ENCODE measurements at regions not wholly inside any gene's neighbourhood (a gene's known extent, or its start where the extent isn't known, plus 50 kb on each side); places are given as distances from the start of the nearest gene placed in this dataset.
"Not testable (repeated sequence)": the region's sequence is repeated elsewhere in the genome, so short reads cannot be mapped to it uniquely, and the experiment has no call there.

- DNase-seq (no peak), ATAC-seq (replicated peaks in 1 of 2) (no peak)
- Mint-ChIP-seq H3K4me1 (ENCODE audit: low read depth) (no peaks in the 10 kb centered on the region), H3K9me3 (no peaks in the 10 kb centered on the region), H3K27ac (no peak overlapping the region), H3K36me3 (ENCODE audit: insufficient read depth in 2 of 2) (no peaks in the 10 kb centered on the region), H3K27me3 (ENCODE audit: low read depth) (peaks cover 22% of the 10 kb centered on the region), H3K4me3 (no peak overlapping the region)
Measured at GRCh38 chr5:72637058-72637457, 129.8 kb upstream of the ZNF366 start.

DNA sequence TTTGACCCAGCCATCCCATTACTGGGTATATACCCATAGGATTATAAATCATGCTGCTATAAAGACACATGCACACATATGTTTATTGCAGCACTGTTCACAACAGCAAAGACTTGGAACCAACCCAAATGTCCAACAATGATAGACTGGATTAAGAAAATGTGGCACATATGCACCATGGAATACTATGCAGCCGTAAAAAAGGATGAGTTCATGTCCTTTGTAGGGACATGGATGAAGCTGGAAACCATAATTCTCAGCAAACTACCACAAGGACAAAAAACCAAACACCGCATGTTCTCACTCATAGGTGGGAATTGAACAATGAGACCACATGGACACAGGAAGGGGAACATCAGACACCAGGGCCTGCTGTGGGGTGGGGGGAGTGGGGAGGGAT, 129.4 kb upstream of the ZNF366 start:
- H3K27ac Mint-ChIP-seq; H3K36me3 Mint-ChIP-seq (ENCODE audit: insufficient read depth in 2 of 2); DNase-seq; ATAC-seq (replicated peaks in 1 of 2); H3K4me1 Mint-ChIP-seq (ENCODE audit: low read depth); H3K9me3 Mint-ChIP-seq; H3K4me3 Mint-ChIP-seq: not testable (repeated sequence)
- peaks cover 22% of the 10 kb centered on the region for H3K27me3 Mint-ChIP-seq (ENCODE audit: low read depth)

DNA sequence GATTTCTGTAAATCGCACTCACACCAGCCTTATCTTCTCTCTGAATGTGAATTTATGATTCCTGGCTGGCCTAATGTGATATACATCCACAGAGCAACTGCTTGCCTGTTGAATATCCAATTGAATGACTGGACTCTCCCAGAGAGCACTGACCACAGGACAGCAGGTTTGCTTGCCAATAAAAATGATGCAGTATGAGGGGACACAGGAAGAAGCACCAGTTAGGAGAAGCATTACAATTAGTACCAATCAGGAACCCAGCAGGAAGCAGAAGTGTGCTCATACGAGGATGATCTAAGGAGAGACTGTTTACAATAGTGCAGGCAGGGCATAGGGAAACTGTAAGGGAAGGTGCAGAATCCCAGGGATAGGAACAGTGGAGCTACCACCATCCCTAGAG, 127.2 kb upstream of the ZNF366 start:
- H3K27ac Mint-ChIP-seq = no peak overlapping the region
- H3K9me3 Mint-ChIP-seq = no peaks in the 10 kb centered on the region
- no peak overlapping the region for H3K4me3 Mint-ChIP-seq
- H3K27me3 Mint-ChIP-seq (ENCODE audit: low read depth) = peaks cover 22% of the 10 kb centered on the region
- ATAC-seq (replicated peaks in 1 of 2) (no peak), DNase-seq (no peak)
- no peaks in the 10 kb centered on the region for H3K4me1 Mint-ChIP-seq (ENCODE audit: low read depth)
- H3K36me3 Mint-ChIP-seq (ENCODE audit: insufficient read depth in 2 of 2) = no peaks in the 10 kb centered on the region

DNA sequence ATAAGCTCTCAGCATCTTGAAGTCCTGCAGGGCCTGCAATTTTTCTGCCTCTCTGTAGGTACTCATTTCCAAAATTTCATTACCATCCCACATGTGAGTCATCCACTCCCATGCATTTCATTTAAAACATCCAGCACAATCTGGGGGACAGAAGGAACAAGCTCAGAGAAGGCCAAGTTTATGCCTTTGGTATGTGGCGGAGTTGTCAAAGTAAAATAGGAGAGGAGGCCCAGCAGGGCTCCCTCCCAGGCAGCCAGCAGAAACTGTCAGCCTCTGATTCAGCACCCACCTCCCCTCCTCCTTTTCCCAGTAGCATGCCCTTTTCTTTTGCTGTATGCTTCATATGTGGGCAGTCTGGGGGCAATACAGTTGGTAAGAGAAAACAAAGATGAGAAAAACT, 126.4 kb upstream of the ZNF366 start:
- Mint-ChIP-seq H3K4me1 (ENCODE audit: low read depth) (no peaks in the 10 kb centered on the region), H3K9me3 (no peaks in the 10 kb centered on the region), H3K4me3 (no peak overlapping the region), H3K27ac (no peak overlapping the region), H3K36me3 (ENCODE audit: insufficient read depth in 2 of 2) (no peaks in the 10 kb centered on the region), H3K27me3 (ENCODE audit: low read depth) (peaks cover 22% of the 10 kb centered on the region)
- ATAC-seq (replicated peaks in 1 of 2) = no peak
- DNase-seq = no peak

GRCh38 chr5:72633041-72633445, 125.8 kb upstream of the ZNF366 start:
- no peak for ATAC-seq (replicated peaks in 1 of 2)
- Mint-ChIP-seq H3K4me1 (ENCODE audit: low read depth) (no peaks in the 10 kb centered on the region), H3K9me3 (no peaks in the 10 kb centered on the region), H3K27me3 (ENCODE audit: low read depth) (peaks cover 22% of the 10 kb centered on the region), H3K36me3 (ENCODE audit: insufficient read depth in 2 of 2) (no peaks in the 10 kb centered on the region), H3K27ac (no peak overlapping the region), H3K4me3 (no peak overlapping the region)
- no peak for DNase-seq

DNA sequence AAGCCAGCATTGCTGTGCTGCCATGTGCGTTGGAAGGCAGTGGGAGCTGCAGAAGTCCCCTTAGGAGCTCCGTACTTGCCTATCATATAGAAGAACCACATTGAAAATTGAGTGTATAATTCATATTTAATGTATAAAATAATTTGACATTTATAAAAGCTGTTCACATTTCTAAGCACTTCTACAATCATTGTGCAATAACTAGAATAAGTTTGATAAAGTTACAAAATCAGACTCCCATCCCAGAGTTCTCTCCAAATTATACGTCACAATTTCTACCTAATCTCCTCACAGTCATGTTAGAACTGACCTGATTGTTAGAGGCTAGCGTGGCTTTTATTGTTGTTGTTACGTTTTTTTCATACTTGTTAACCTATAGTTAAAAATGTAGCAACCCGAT, 123.5 kb upstream of the ZNF366 start:
- no peaks in the 10 kb centered on the region for H3K36me3 Mint-ChIP-seq (ENCODE audit: insufficient read depth in 2 of 2)
- ATAC-seq (replicated peaks in 1 of 2) = no peak

GRCh38 chr5:72630081-72630480, 122.9 kb upstream of the ZNF366 start:
- no peaks in the 10 kb centered on the region for H3K4me1 Mint-ChIP-seq (ENCODE audit: low read depth)
- no peak for ATAC-seq (replicated peaks in 1 of 2)
- H3K4me3 Mint-ChIP-seq = no peak overlapping the region
- no peaks in the 10 kb centered on the region for H3K36me3 Mint-ChIP-seq (ENCODE audit: insufficient read depth in 2 of 2)
- no peaks in the 10 kb centered on the region for H3K9me3 Mint-ChIP-seq
- H3K27ac Mint-ChIP-seq = no peak overlapping the region
- peaks cover 24% of the 10 kb centered on the region for H3K27me3 Mint-ChIP-seq (ENCODE audit: low read depth)
- DNase-seq = no peak

More for the DNA sequence above, 123.5 kb upstream of the ZNF366 start:
- H3K27ac Mint-ChIP-seq = no peak overlapping the region
- no peak for DNase-seq
- no peaks in the 10 kb centered on the region for H3K9me3 Mint-ChIP-seq
- H3K27me3 Mint-ChIP-seq (ENCODE audit: low read depth) = peaks cover 22% of the 10 kb centered on the region
- no peak overlapping the region for H3K4me3 Mint-ChIP-seq
- H3K4me1 Mint-ChIP-seq (ENCODE audit: low read depth) = no peaks in the 10 kb centered on the region

- no peaks in the 10 kb centered on the region for H3K4me1 Mint-ChIP-seq (ENCODE audit: low read depth)
- DNase-seq = no peak
- H3K36me3 Mint-ChIP-seq (ENCODE audit: insufficient read depth in 2 of 2) = no peaks in the 10 kb centered on the region
- H3K27me3 Mint-ChIP-seq (ENCODE audit: low read depth) = peaks cover 24% of the 10 kb centered on the region
- no peak for ATAC-seq (replicated peaks in 1 of 2)
- no peak overlapping the region for H3K4me3 Mint-ChIP-seq
- no peak overlapping the region for H3K27ac Mint-ChIP-seq
- H3K9me3 Mint-ChIP-seq = no peaks in the 10 kb centered on the region
Measured at GRCh38 chr5:72628771-72629371, 121.7 kb upstream of the ZNF366 start.

- peaks cover 19% of the 10 kb centered on the region for H3K27me3 Mint-ChIP-seq (ENCODE audit: low read depth)
- no peak overlapping the region for H3K27ac Mint-ChIP-seq
- H3K36me3 Mint-ChIP-seq (ENCODE audit: insufficient read depth in 2 of 2) = no peaks in the 10 kb centered on the region
- no peaks in the 10 kb centered on the region for H3K9me3 Mint-ChIP-seq
- no peak for DNase-seq
- no peak overlapping the region for H3K4me3 Mint-ChIP-seq
- no peak for ATAC-seq (replicated peaks in 1 of 2)
- no peaks in the 10 kb centered on the region for H3K4me1 Mint-ChIP-seq (ENCODE audit: low read depth)
Measured at GRCh38 chr5:72625332-72625731, 118.1 kb upstream of the ZNF366 start.

GRCh38 chr5:72624641-72625236, 117.5 kb upstream of the ZNF366 start:
- no peak overlapping the region for H3K4me3 Mint-ChIP-seq
- no peaks in the 10 kb centered on the region for H3K4me1 Mint-ChIP-seq (ENCODE audit: low read depth)
- no peaks in the 10 kb centered on the region for H3K9me3 Mint-ChIP-seq
- no peaks in the 10 kb centered on the region for H3K36me3 Mint-ChIP-seq (ENCODE audit: insufficient read depth in 2 of 2)
- no peak overlapping the region for H3K27ac Mint-ChIP-seq
- peaks cover 21% of the 10 kb centered on the region for H3K27me3 Mint-ChIP-seq (ENCODE audit: low read depth)
- DNase-seq (no peak), ATAC-seq (replicated peaks in 1 of 2) (no peak)

DNA sequence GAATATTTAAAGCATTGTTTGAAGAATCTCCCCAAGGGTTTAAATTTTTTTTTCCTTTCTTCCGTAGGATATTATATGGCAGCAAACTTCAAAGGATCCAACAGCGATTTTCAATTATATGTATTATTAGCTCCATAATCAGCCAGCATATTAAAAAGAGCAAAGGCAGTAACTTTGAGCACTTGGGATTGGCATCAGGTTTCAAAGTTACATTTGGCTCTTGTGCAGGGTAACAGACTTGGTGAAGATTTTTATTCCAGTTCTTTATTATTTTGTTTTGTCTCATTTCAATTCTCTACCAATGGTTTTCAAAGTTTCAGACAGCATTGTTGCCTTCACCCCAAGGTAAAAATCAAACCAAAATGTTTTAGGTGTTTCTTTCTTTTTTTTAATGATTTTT, 116.7 kb upstream of the ZNF366 start:
- DNase-seq (no peak), ATAC-seq (replicated peaks in 1 of 2) (no peak)
- Mint-ChIP-seq H3K4me3 (no peak overlapping the region), H3K27me3 (ENCODE audit: low read depth) (peaks cover 27% of the 10 kb centered on the region), H3K27ac (no peak overlapping the region), H3K4me1 (ENCODE audit: low read depth) (no peaks in the 10 kb centered on the region), H3K9me3 (no peaks in the 10 kb centered on the region), H3K36me3 (ENCODE audit: insufficient read depth in 2 of 2) (no peaks in the 10 kb centered on the region)

- DNase-seq (no peak), ATAC-seq (replicated peaks in 1 of 2) (no peak)
- Mint-ChIP-seq H3K27ac (no peak overlapping the region), H3K4me1 (ENCODE audit: low read depth) (no peaks in the 10 kb centered on the region), H3K27me3 (ENCODE audit: low read depth) (peaks cover 27% of the 10 kb centered on the region), H3K9me3 (no peaks in the 10 kb centered on the region), H3K36me3 (ENCODE audit: insufficient read depth in 2 of 2) (no peaks in the 10 kb centered on the region), H3K4me3 (no peak overlapping the region)
Measured at GRCh38 chr5:72623323-72623722, 116.1 kb upstream of the ZNF366 start.

GRCh38 chr5:72622170-72622760, 115.1 kb upstream of the ZNF366 start:
- no peaks in the 10 kb centered on the region for H3K36me3 Mint-ChIP-seq (ENCODE audit: insufficient read depth in 2 of 2)
- no peaks in the 10 kb centered on the region for H3K4me1 Mint-ChIP-seq (ENCODE audit: low read depth)
- H3K27me3 Mint-ChIP-seq (ENCODE audit: low read depth) = peaks cover 31% of the 10 kb centered on the region
- no peaks in the 10 kb centered on the region for H3K9me3 Mint-ChIP-seq
- DNase-seq (no peak), ATAC-seq (replicated peaks in 1 of 2) (no peak)
- H3K4me3 Mint-ChIP-seq = no peak overlapping the region
- H3K27ac Mint-ChIP-seq = no peak overlapping the region

DNA sequence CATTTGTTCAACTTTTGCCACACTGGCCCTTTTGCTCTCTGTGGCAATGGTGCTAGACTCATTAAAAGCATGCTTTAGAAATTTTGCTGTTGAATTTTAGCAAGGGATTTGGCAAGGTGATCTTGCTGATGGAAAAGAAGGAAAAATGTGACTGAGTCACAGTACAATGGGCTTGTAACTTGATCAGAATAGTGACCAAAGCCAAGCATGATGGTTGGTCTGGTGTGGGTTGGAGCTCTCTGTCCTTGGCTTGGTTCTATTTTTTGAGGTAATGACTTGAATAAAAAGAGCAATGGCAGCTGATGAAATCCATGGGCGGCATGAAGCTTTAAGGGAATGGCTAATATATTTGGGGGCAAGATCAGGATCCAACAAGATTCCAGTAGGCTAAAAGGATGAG, 114.4 kb upstream of the ZNF366 start:
- DNase-seq = no peak
- Mint-ChIP-seq H3K27me3 (ENCODE audit: low read depth) (peaks cover 38% of the 10 kb centered on the region), H3K36me3 (ENCODE audit: insufficient read depth in 2 of 2) (no peaks in the 10 kb centered on the region), H3K9me3 (no peaks in the 10 kb centered on the region), H3K27ac (no peak overlapping the region), H3K4me3 (no peak overlapping the region), H3K4me1 (ENCODE audit: low read depth) (no peaks in the 10 kb centered on the region)
- ATAC-seq (replicated peaks in 1 of 2) = no peak
